SK-N-SH (cell line): ENCODE measurements at regions not wholly inside any gene's neighbourhood (a gene's known extent, or its start where the extent isn't known, plus 50 kb on each side); places are given as distances from the start of the nearest gene placed in this dataset.

Experiments
- CTCF ChIA-PET: fragments of 300-600, 350-600 bp; formaldehyde crosslinking; extraction: SDS; loops from one replicate; lab custom pipeline; 2021; lab: Yijun Ruan, JAX
- POLR2A ChIA-PET: fragments of 350-600 bp; sonication (Branson Sonifier 250); formaldehyde crosslinking; extraction: SDS; loops from one replicate; lab custom pipeline; 2020; ENCODE audit warnings: antibody characterized with exemption, inconsistent platforms; lab: Yijun Ruan, JAX
- DNase-seq: peaks from one replicate; pipeline ENCODE4 v3.0.0; 2012
- H2AFZ ChIP-seq: fragments of 200-600 bp; sonication (generic); 2 replicates; pipeline ENCODE4 v1.8.1; 2016; ENCODE audit warnings: antibody characterized with exemption, mild to moderate bottlenecking, low read depth
- H3F3A ChIP-seq: fragments of 200-600 bp; sonication (generic); replicated peaks from 2 replicates; pipeline ENCODE3; 2016; ENCODE audit warnings: antibody characterized with exemption, mild to moderate bottlenecking; ENCODE audit not compliant: insufficient read depth
- H3K27ac ChIP-seq, 2 experiments: fragments of 200-500 bp in 1 of 2; fragments of 200-600 bp in 1 of 2; sonication (Bioruptor generic) in 1 of 2; sonication (generic), shearing (Covaris generic) in 1 of 2; 2 replicates each; pipeline versions ENCODE4 v1.5.1 to v1.6.1; 2014 to 2016; ENCODE audit warnings: low read depth in 2 of 2, inconsistent platforms in 1 of 2, low read length in 1 of 2, mild to moderate bottlenecking in 1 of 2, mixed read lengths in 1 of 2
- H3K27me3 ChIP-seq: fragments of 200-600 bp; sonication (generic), shearing (Covaris generic); 2 replicates; pipeline ENCODE4 v1.6.1; 2016; ENCODE audit warnings: mixed run types; ENCODE audit not compliant: insufficient read depth
- H3K36me3 ChIP-seq, 2 experiments: fragments of 200-500 bp in 1 of 2; fragments of 200-600 bp in 1 of 2; sonication (Bioruptor generic) in 1 of 2; sonication (generic) in 1 of 2; replicated peaks in 1 of 2; 2 replicates each; pipeline versions ENCODE3 to v1.5.1; 2014 to 2016; ENCODE audit warnings: low read length in 1 of 2, mild to moderate bottlenecking in 1 of 2; ENCODE audit not compliant: insufficient read depth in 2 of 2, control insufficient read depth in 1 of 2
- H3K4me1 ChIP-seq, 2 experiments: fragments of 200-500 bp in 1 of 2; fragments of 200-600 bp in 1 of 2; sonication (Bioruptor generic) in 1 of 2; sonication (generic), shearing (Covaris generic) in 1 of 2; 2 replicates each; pipeline versions ENCODE4 v1.5.1 to v1.6.1; 2014 to 2016; ENCODE audit warnings: low read depth in 1 of 2, low read length in 1 of 2, mixed run types in 1 of 2; ENCODE audit not compliant: insufficient read depth in 2 of 2, control insufficient read depth in 1 of 2
- H3K4me2 ChIP-seq: fragments of 200-600 bp; sonication (generic), shearing (Covaris generic); 2 replicates; pipeline ENCODE4 v1.6.1; 2017; ENCODE audit warnings: mixed run types
- H3K4me3 ChIP-seq, 2 experiments: fragments of 200-500 bp in 1 of 2; fragments of 200-600 bp in 1 of 2; sonication (Bioruptor generic) in 1 of 2; sonication (generic), shearing (Covaris generic) in 1 of 2; 2 replicates each; pipeline versions ENCODE4 v1.5.1 to v1.8.1; 2014 to 2016; ENCODE audit warnings: low read depth in 2 of 2, inconsistent platforms in 1 of 2, low read length in 1 of 2, mild to moderate bottlenecking in 1 of 2, mixed read lengths in 1 of 2, moderate library complexity in 1 of 2
- H3K79me2 ChIP-seq: fragments of 200-600 bp; sonication (generic); 2 replicates; pipeline ENCODE4 v1.8.1; 2017; ENCODE audit warnings: mild to moderate bottlenecking; ENCODE audit not compliant: insufficient read depth
- H3K9ac ChIP-seq: fragments of 200-600 bp; sonication (generic); 2 replicates; pipeline ENCODE4 v1.6.1; 2017; ENCODE audit warnings: mixed run types
- H3K9me2 ChIP-seq: fragments of 200-600 bp; sonication (generic); 2 replicates; pipeline ENCODE4 v1.6.1; 2017; ENCODE audit warnings: mixed run types
- H3K9me3 ChIP-seq: fragments of 200-600 bp; sonication (generic); 2 replicates; pipeline ENCODE4 v1.6.1; 2017; ENCODE audit warnings: mixed run types, mild to moderate bottlenecking, moderate library complexity
- H4K20me1 ChIP-seq: fragments of 200-600 bp; sonication (generic); 2 replicates; pipeline ENCODE4 v1.6.1; 2017; ENCODE audit warnings: mild to moderate bottlenecking, mixed run types; ENCODE audit not compliant: insufficient read depth
- CTCF ChIP-seq: fragments of 200-600 bp; sonication (generic); IDR thresholded peaks from 2 replicates; pipeline ENCODE4 v1.6.1; 2017; ENCODE audit warnings: antibody characterized with exemption, mild to moderate bottlenecking, moderate library complexity
- FOSL2 ChIP-seq: IDR thresholded peaks from 2 replicates; pipeline ENCODE4 v1.4.0; 2012; ENCODE audit warnings: low read depth, mild to moderate bottlenecking, moderate library complexity, borderline replicate concordance
- FOXM1 ChIP-seq: IDR thresholded peaks from 2 replicates; pipeline ENCODE4 v1.4.0; 2012; ENCODE audit warnings: low read depth, mild to moderate bottlenecking
- GATA2 ChIP-seq: sonication (generic); formaldehyde crosslinking; IDR thresholded peaks from 2 replicates; pipeline ENCODE4 v1.5.0; 2020; ENCODE audit warnings: mild to moderate bottlenecking, missing genetic modification reagents
- NFIC ChIP-seq: IDR thresholded peaks from 2 replicates; pipeline ENCODE4 v1.4.0; 2012; ENCODE audit warnings: borderline replicate concordance
- NRF1 ChIP-seq: IDR thresholded peaks from 2 replicates; pipeline ENCODE4 v1.6.1; 2012; ENCODE audit warnings: low read depth, mild to moderate bottlenecking, low read length
- PBX3 ChIP-seq: IDR thresholded peaks from 2 replicates; pipeline ENCODE4; 2012
- RAD21 ChIP-seq: IDR thresholded peaks from 2 replicates; pipeline ENCODE4 v1.6.1; 2012; ENCODE audit warnings: mild to moderate bottlenecking, low read length
- TAF1 ChIP-seq: IDR thresholded peaks from 2 replicates; pipeline ENCODE4 v1.6.1; 2012; ENCODE audit warnings: low read depth, mild to moderate bottlenecking, low read length, moderate library complexity, borderline replicate concordance
- TEAD4 ChIP-seq: IDR thresholded peaks from 2 replicates; pipeline ENCODE4 v1.4.0; 2012; ENCODE audit warnings: mild to moderate bottlenecking, borderline replicate concordance; ENCODE audit not compliant: insufficient read depth
- YY1 ChIP-seq: IDR thresholded peaks from 2 replicates; pipeline ENCODE4 v1.4.0; 2012; ENCODE audit warnings: low read depth, mild to moderate bottlenecking
- WGBS: methylation state at CpG from one replicate; pipeline ENCODE4 v1.1.6; 2017; ENCODE audit warnings: low lambda C conversion rate; 5-methylcytosine and 5-hydroxymethylcytosine counted together
- TF ChIP-seq, protein P1 (sequence below): IDR thresholded peaks from 2 replicates; pipeline ENCODE4 v1.6.1; 2012; ENCODE audit warnings: mild to moderate bottlenecking, low read depth, low read length, moderate library complexity

DNA sequence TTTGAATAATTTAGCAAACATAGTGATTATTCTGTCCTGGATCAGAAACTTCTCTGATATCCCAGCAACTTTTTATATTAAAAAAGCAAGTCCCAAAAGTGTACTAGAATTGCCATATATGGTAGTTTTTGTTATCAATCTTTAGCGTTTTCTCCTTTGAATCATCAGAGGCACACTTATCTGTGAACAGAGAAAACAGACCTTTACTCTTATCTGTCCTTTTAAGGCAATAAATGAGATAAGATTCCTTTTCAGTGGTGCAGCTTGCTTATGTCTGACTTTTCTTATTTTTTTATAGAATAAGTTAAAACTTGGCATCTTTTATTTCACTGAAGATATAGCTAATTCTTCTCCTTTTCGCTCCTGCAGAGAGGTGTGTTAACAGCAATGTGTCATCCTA, 458.1 kb upstream of the PCDH10 start:
- no peaks in the 10 kb centered on the region for H3K27me3 ChIP-seq
- H3K79me2 ChIP-seq: no peaks in the 10 kb centered on the region
- DNase-seq: no peak
- ChIA-PET CTCF (no interaction called here), POLR2A (no interaction called here)
- H3K36me3 ChIP-seq: no peaks in the 10 kb centered on the region
- H3K9me2 ChIP-seq: no peaks in the 10 kb centered on the region; the same call in 1 of the 2 replicates
- H3K4me2 ChIP-seq: no peak overlapping the region
- H4K20me1 ChIP-seq: no peaks in the 10 kb centered on the region
- H2AFZ ChIP-seq: no peak overlapping the region
- H3F3A ChIP-seq: no peaks in the 10 kb centered on the region
- no peak overlapping the region for H3K9ac ChIP-seq
- H3K4me1 ChIP-seq: no peaks in the 10 kb centered on the region; a peak in 1 of 4 replicates
- H3K4me3 ChIP-seq: no peak overlapping the region
- WGBS: 3% methylated on average over 2 of the region's 2 CpGs
- H3K9me3 ChIP-seq: peaks cover 8% of the 10 kb centered on the region; the same call in 1 of the 2 replicates
- peak; percentile 31; the same call in 1 of the 2 replicates for TF ChIP-seq GATA2 (CRISPR knock-in tag)
- TF ChIP-seq YY1: no peak
- TF ChIP-seq TEAD4: no peak
- TF ChIP-seq CTCF: no peak
- no peak for TF ChIP-seq NRF1
- TF ChIP-seq TAF1: no peak
- TF ChIP-seq PBX3: no peak
- H3K27ac ChIP-seq: no peak overlapping the region

GRCh38 chr4:132691668-132692067, 457.4 kb upstream of the PCDH10 start:
- no peak overlapping the region for H3K4me3 ChIP-seq
- H3F3A ChIP-seq: no peaks in the 10 kb centered on the region
- H2AFZ ChIP-seq: no peak overlapping the region
- H3K4me2 ChIP-seq: no peak overlapping the region
- H3K27me3 ChIP-seq: no peaks in the 10 kb centered on the region
- H3K36me3 ChIP-seq: no peaks in the 10 kb centered on the region
- no peak overlapping the region for H3K27ac ChIP-seq
- 2% methylated on average over 2 of the region's 2 CpGs for WGBS
- no peak overlapping the region for H3K9ac ChIP-seq
- H3K79me2 ChIP-seq: no peaks in the 10 kb centered on the region
- no peaks in the 10 kb centered on the region; a peak in 1 of 4 replicates for H3K4me1 ChIP-seq
- no peaks in the 10 kb centered on the region for H4K20me1 ChIP-seq
- TF ChIP-seq GATA2 (CRISPR knock-in tag): peak; percentile 50; the same call in 1 of the 2 replicates
- no peak for TF ChIP-seq NFIC
- TF ChIP-seq FOXM1: no peak
- TF ChIP-seq, protein P1, sequence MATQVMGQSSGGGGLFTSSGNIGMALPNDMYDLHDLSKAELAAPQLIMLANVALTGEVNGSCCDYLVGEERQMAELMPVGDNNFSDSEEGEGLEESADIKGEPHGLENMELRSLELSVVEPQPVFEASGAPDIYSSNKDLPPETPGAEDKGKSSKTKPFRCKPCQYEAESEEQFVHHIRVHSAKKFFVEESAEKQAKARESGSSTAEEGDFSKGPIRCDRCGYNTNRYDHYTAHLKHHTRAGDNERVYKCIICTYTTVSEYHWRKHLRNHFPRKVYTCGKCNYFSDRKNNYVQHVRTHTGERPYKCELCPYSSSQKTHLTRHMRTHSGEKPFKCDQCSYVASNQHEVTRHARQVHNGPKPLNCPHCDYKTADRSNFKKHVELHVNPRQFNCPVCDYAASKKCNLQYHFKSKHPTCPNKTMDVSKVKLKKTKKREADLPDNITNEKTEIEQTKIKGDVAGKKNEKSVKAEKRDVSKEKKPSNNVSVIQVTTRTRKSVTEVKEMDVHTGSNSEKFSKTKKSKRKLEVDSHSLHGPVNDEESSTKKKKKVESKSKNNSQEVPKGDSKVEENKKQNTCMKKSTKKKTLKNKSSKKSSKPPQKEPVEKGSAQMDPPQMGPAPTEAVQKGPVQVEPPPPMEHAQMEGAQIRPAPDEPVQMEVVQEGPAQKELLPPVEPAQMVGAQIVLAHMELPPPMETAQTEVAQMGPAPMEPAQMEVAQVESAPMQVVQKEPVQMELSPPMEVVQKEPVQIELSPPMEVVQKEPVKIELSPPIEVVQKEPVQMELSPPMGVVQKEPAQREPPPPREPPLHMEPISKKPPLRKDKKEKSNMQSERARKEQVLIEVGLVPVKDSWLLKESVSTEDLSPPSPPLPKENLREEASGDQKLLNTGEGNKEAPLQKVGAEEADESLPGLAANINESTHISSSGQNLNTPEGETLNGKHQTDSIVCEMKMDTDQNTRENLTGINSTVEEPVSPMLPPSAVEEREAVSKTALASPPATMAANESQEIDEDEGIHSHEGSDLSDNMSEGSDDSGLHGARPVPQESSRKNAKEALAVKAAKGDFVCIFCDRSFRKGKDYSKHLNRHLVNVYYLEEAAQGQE: no peak
- no peak for TF ChIP-seq FOSL2
- TF ChIP-seq RAD21: no peak
- TF ChIP-seq, all 33 proteins: peak for 1
- peak; percentile 1 for DNase-seq
- Histone ChIP-seq H3K9me3 (peaks cover 13% of the 10 kb centered on the region; the same call in 1 of the 2 replicates), H3K9me2 (no peaks in the 10 kb centered on the region; the same call in 1 of the 2 replicates)
- POLR2A ChIA-PET: no interaction called here
- CTCF ChIA-PET: no interaction called here
